Keratinocyte (primary cell): ENCODE measurements at regions not wholly inside any gene's neighbourhood (a gene's known extent, or its start where the extent isn't known, plus 50 kb on each side); places are given as distances from the start of the nearest gene placed in this dataset.
"Not testable (repeated sequence)": the region's sequence is repeated elsewhere in the genome, so short reads cannot be mapped to it uniquely, and the experiment has no call there.

Experiments
- DNase-seq: peaks from one replicate; pipeline ENCODE4 v3.0.0-alpha.2; 2011; ENCODE audit warnings: low read depth, missing footprints, low spot score
- FAIRE-seq: peaks from 2 replicates; lab custom pipeline; 2011; peaks lifted over from hg19 to GRCh38; lab: Jason Lieb, UNC
- H2AFZ ChIP-seq: 2 replicates; pipeline ENCODE4 v1.6.0; 2012; ENCODE audit warnings: low read length, control low read depth, inconsistent platforms; ENCODE audit not compliant: control insufficient read depth
- H3K27ac ChIP-seq: 2 replicates; pipeline ENCODE4 v1.5.1; 2011; ENCODE audit warnings: low read length; ENCODE audit not compliant: control insufficient read depth, insufficient read depth
- H3K27me3 ChIP-seq: 3 replicates; pipeline ENCODE4 v1.6.0; 2011; ENCODE audit warnings: low read length; ENCODE audit not compliant: control insufficient read depth, insufficient read depth; ENCODE audit errors: extremely low read depth
- H3K36me3 ChIP-seq, 2 experiments: 2 replicates in 1 of 2; 3 replicates in 1 of 2; pipeline ENCODE4 v1.5.1; 2011; ENCODE audit warnings: low read length in 2 of 2, mild to moderate bottlenecking in 1 of 2; ENCODE audit not compliant: control insufficient read depth in 2 of 2, insufficient read depth in 2 of 2; ENCODE audit errors: extremely low read depth in 1 of 2
- H3K4me1 ChIP-seq: 3 replicates; pipeline ENCODE4 v1.5.1; 2011; ENCODE audit warnings: low read length; ENCODE audit not compliant: control insufficient read depth, insufficient read depth; ENCODE audit errors: extremely low read depth
- H3K4me2 ChIP-seq: 3 replicates; pipeline ENCODE4 v1.6.0; 2011; ENCODE audit warnings: low read depth, low read length; ENCODE audit not compliant: control insufficient read depth, insufficient read depth; ENCODE audit errors: extremely low read depth
- H3K4me3 ChIP-seq, 3 experiments: fragments of 200-600 bp in 1 of 3; sonication (generic) in 1 of 3; 2 replicates in 2 of 3; 3 replicates in 1 of 3; pipeline ENCODE4 v1.5.1; 2011 to 2016; ENCODE audit warnings: low read length in 3 of 3, mild to moderate bottlenecking in 3 of 3, control low read depth in 2 of 3, inconsistent platforms in 1 of 3, low read depth in 1 of 3, mixed read lengths in 1 of 3, mixed run types in 1 of 3, moderate library complexity in 1 of 3; ENCODE audit not compliant: control insufficient read depth in 2 of 3, insufficient read depth in 2 of 3; ENCODE audit errors: extremely low read depth in 1 of 3
- H3K79me2 ChIP-seq: 2 replicates; pipeline ENCODE4 v1.6.0; 2012; ENCODE audit warnings: low read length; ENCODE audit not compliant: control insufficient read depth, insufficient read depth
- H3K9ac ChIP-seq: 3 replicates; pipeline ENCODE4 v1.6.0; 2011; ENCODE audit warnings: low read length; ENCODE audit not compliant: control insufficient read depth, insufficient read depth; ENCODE audit errors: extremely low read depth
- H3K9me1 ChIP-seq: 3 replicates; pipeline ENCODE4 v1.6.0; 2011; ENCODE audit warnings: low read length; ENCODE audit not compliant: control insufficient read depth, insufficient read depth; ENCODE audit errors: extremely low read depth
- H3K9me3 ChIP-seq: 2 replicates; pipeline ENCODE4 v1.5.1; 2012; ENCODE audit warnings: low read depth, low read length; ENCODE audit not compliant: control insufficient read depth
- H4K20me1 ChIP-seq: 3 replicates; pipeline ENCODE4 v1.6.0; 2011; ENCODE audit warnings: low read length; ENCODE audit not compliant: control insufficient read depth, insufficient read depth; ENCODE audit errors: extremely low read depth
- EZH2 ChIP-seq: IDR thresholded peaks from one replicate; pipeline ENCODE4 v1.6.1; 2012; ENCODE audit warnings: inconsistent platforms, mild to moderate bottlenecking, low read length, moderate library complexity
- dilution Hi-C: fragments of 300-500 bp; cut with MboI; formaldehyde crosslinking; loops from one replicate; pipeline ENCODE4 v1.7.0; 2020; ENCODE audit warnings: low sequenced_read_pairs; ENCODE audit not compliant: extremely low pct_ligation_motif_present
- TF ChIP-seq, protein P1 (sequence below), 3 experiments: IDR thresholded peaks in 1 of 3; conservative IDR thresholded peaks in 1 of 3; optimal IDR thresholded peaks in 1 of 3; 2 replicates in 2 of 3; 3 replicates in 1 of 3; pipeline versions ENCODE3 to v1.5.1; 2011; ENCODE audit warnings: low read length in 3 of 3, mild to moderate bottlenecking in 3 of 3, moderate library complexity in 2 of 3, control low read depth in 1 of 3, inconsistent platforms in 1 of 3; ENCODE audit not compliant: insufficient read depth in 2 of 3; ENCODE audit errors: extremely low read depth in 1 of 3

DNA sequence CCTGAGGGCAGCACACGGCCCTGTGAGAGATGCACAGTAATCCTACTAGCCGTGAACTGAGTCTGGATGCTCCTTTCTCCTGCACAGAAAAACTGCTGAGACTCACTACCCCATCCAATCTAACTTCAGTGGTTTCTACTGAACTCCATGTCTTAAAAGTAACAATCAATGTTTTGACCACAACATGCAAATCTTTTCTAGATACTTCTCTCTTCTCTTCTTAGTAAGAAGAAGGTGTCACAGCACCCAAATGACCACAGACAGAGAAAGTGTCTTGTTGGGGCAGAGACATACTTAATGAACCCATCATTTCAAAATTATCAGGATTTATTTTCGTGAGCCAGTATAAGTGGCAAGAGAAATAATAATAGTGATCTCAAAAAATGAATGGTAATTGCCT lies 285.8 kb upstream of the MEF2C start:
- H3K4me3 ChIP-seq, result no peak overlapping the region
- no peaks in the 10 kb centered on the region for H3K9me3 ChIP-seq
- no peaks in the 10 kb centered on the region for H3K79me2 ChIP-seq
- no peaks in the 10 kb centered on the region for H4K20me1 ChIP-seq
- no peaks in the 10 kb centered on the region for H3K27me3 ChIP-seq
- dilution Hi-C loops, result no loop called here
- no peak for TF ChIP-seq EZH2
- TF ChIP-seq, protein P1, sequence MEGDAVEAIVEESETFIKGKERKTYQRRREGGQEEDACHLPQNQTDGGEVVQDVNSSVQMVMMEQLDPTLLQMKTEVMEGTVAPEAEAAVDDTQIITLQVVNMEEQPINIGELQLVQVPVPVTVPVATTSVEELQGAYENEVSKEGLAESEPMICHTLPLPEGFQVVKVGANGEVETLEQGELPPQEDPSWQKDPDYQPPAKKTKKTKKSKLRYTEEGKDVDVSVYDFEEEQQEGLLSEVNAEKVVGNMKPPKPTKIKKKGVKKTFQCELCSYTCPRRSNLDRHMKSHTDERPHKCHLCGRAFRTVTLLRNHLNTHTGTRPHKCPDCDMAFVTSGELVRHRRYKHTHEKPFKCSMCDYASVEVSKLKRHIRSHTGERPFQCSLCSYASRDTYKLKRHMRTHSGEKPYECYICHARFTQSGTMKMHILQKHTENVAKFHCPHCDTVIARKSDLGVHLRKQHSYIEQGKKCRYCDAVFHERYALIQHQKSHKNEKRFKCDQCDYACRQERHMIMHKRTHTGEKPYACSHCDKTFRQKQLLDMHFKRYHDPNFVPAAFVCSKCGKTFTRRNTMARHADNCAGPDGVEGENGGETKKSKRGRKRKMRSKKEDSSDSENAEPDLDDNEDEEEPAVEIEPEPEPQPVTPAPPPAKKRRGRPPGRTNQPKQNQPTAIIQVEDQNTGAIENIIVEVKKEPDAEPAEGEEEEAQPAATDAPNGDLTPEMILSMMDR (optimal IDR thresholded peaks at IDR 0.05 in 1 of 3, IDR thresholded peaks at IDR 0.05 in 1 of 3, conservative IDR thresholded peaks at IDR 0.05 in 1 of 3; ENCODE audit: extremely low read depth in 1 of 3, insufficient read depth in 2 of 3, low read length in 3 of 3), result no peak
- no peaks in the 10 kb centered on the region for H3K36me3 ChIP-seq
- H3K9me1 ChIP-seq, result no peaks in the 10 kb centered on the region
- no peak overlapping the region for H2AFZ ChIP-seq
- H3K4me2 ChIP-seq, result no peak overlapping the region
- no peak overlapping the region for H3K27ac ChIP-seq
- FAIRE-seq (no peak), DNase-seq (no peak)
- no peak overlapping the region for H3K9ac ChIP-seq
- no peaks in the 10 kb centered on the region for H3K4me1 ChIP-seq

DNA sequence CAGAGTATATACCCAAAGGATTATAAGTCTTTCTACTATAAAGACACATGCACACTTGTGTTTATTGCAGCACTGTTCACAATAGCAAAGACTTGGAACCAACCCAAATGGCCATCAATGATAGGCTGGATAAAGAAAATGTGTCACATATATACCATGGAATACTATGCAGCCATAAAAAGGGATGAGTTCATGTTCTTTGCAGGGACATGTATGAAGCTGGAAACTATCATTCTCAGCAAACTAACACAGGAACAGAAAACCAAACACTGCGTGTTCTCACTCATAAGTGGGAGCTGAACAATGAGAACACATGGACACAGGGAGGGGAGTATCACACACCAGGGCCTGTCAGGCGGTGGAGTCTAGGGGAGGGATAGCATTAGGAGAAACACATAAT lies 281.7 kb upstream of the MEF2C start:
- H3K9me3 ChIP-seq, H3K4me1 ChIP-seq, H3K4me3 ChIP-seq, FAIRE-seq, dilution Hi-C loops, H3K4me2 ChIP-seq, H3K27ac ChIP-seq, H3K79me2 ChIP-seq, H3K27me3 ChIP-seq, H2AFZ ChIP-seq, H3K36me3 ChIP-seq, H3K9me1 ChIP-seq, H4K20me1 ChIP-seq, H3K9ac ChIP-seq, DNase-seq: not testable (repeated sequence)

DNA sequence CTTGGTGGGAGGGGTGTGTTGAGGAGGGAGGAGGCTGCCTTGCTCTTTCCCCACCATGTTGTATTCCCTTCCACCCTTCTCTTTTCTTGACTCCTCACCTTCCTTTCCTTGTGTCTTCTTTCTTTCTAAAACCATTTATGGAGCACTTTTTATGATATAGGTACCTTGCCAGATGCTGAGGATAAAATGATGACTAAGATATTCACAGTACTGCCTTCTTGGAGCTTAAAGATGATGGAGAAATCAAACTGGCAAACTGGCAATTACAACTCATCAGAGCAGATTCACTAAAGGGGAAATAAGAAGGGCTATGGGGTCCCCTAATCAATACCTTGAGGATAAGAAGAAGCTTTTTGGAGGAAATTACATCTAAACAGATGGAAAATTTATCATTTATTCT lies 273.2 kb upstream of the MEF2C start:
- no peak overlapping the region for H3K4me3 ChIP-seq
- H3K36me3 ChIP-seq, result no peaks in the 10 kb centered on the region
- H3K9me1 ChIP-seq, result no peaks in the 10 kb centered on the region
- H3K4me2 ChIP-seq, result no peak overlapping the region
- H4K20me1 ChIP-seq, result no peaks in the 10 kb centered on the region
- no peaks in the 10 kb centered on the region for H3K79me2 ChIP-seq
- DNase-seq (no peak), FAIRE-seq (no peak)
- H3K27ac ChIP-seq, result no peak overlapping the region
- no peak for TF ChIP-seq EZH2
- TF ChIP-seq, protein P1 (optimal IDR thresholded peaks at IDR 0.05 in 1 of 3, IDR thresholded peaks at IDR 0.05 in 1 of 3, conservative IDR thresholded peaks at IDR 0.05 in 1 of 3; ENCODE audit: extremely low read depth in 1 of 3, insufficient read depth in 2 of 3, low read length in 3 of 3), result no peak
- H3K27me3 ChIP-seq, result no peaks in the 10 kb centered on the region
- no peaks in the 10 kb centered on the region for H3K4me1 ChIP-seq
- no peak overlapping the region for H3K9ac ChIP-seq
- H3K9me3 ChIP-seq, result no peaks in the 10 kb centered on the region
- H2AFZ ChIP-seq, result no peak overlapping the region
- dilution Hi-C loops, result no loop called here
